H9 (cell line): ENCODE measurements at regions not wholly inside any gene's neighbourhood (a gene's known extent, or its start where the extent isn't known, plus 50 kb on each side); places are given as distances from the start of the nearest gene placed in this dataset.

ENCODE experiments used
- DNase-seq: peaks from one replicate; pipeline ENCODE4 v3.0.0-alpha.2; 2017
- H2AFZ ChIP-seq: one replicate; pipeline ENCODE4 v1.6.1; 2013; ENCODE audit warnings: mild to moderate bottlenecking, low read length, control low read depth, moderate library complexity
- H2AK5ac ChIP-seq: 2 replicates; pipeline ENCODE4 v1.6.1; 2013; ENCODE audit warnings: low read length, control low read depth, mixed read lengths; ENCODE audit not compliant: insufficient read length
- H2BK120ac ChIP-seq: one replicate; pipeline ENCODE4 v1.6.1; 2013; ENCODE audit warnings: low read depth, mild to moderate bottlenecking, low read length, control low read depth, inconsistent platforms; ENCODE audit not compliant: poor library complexity, severe bottlenecking
- H2BK12ac ChIP-seq: 2 replicates; pipeline ENCODE4 v1.6.1; 2013; ENCODE audit warnings: low read length, control low read depth, mixed read lengths, low read depth; ENCODE audit not compliant: insufficient read length
- H2BK15ac ChIP-seq: 2 replicates; pipeline ENCODE4 v1.6.1; 2013; ENCODE audit warnings: low read depth, low read length, control low read depth
- H2BK20ac ChIP-seq: one replicate; pipeline ENCODE4 v1.6.1; 2013; ENCODE audit warnings: low read depth, mild to moderate bottlenecking, low read length, control low read depth, inconsistent platforms; ENCODE audit not compliant: poor library complexity, severe bottlenecking
- H2BK5ac ChIP-seq: 2 replicates; pipeline ENCODE4 v1.6.1; 2013; ENCODE audit warnings: low read length, control low read depth, mixed read lengths; ENCODE audit not compliant: insufficient read length
- H3K14ac ChIP-seq: 2 replicates; pipeline ENCODE4 v1.6.1; 2013; ENCODE audit warnings: low read length, control low read depth; ENCODE audit not compliant: insufficient read depth
- H3K18ac ChIP-seq: 2 replicates; pipeline ENCODE4 v1.6.1; 2013; ENCODE audit warnings: low read depth, mild to moderate bottlenecking, mixed read lengths, low read length, control low read depth; ENCODE audit not compliant: insufficient read length
- H3K23ac ChIP-seq: 2 replicates; pipeline ENCODE4 v1.6.1; 2013; ENCODE audit warnings: low read length, control low read depth, mixed read lengths, low read depth; ENCODE audit not compliant: insufficient read length
- H3K23me2 ChIP-seq: 2 replicates; pipeline ENCODE4 v1.6.1; 2013; ENCODE audit warnings: low read depth, mild to moderate bottlenecking, mixed read lengths, low read length, control low read depth; ENCODE audit not compliant: insufficient read length, poor library complexity, severe bottlenecking
- H3K27ac ChIP-seq: 2 replicates; pipeline ENCODE4 v1.5.1; 2013; ENCODE audit warnings: low read length, control low read depth, mixed read lengths, low read depth; ENCODE audit not compliant: insufficient read length
- H3K27me3 ChIP-seq: 2 replicates; pipeline ENCODE4 v1.6.1; 2013; ENCODE audit warnings: low read length, control low read depth, inconsistent platforms; ENCODE audit not compliant: insufficient read depth
- H3K4ac ChIP-seq: 2 replicates; pipeline ENCODE4 v1.6.1; 2013; ENCODE audit warnings: low read depth, mild to moderate bottlenecking, control low read depth, inconsistent platforms, low read length, moderate library complexity
- H3K4me1 ChIP-seq: 2 replicates; pipeline ENCODE4 v1.6.1; 2013; ENCODE audit warnings: low read length, control low read depth, inconsistent platforms; ENCODE audit not compliant: insufficient read depth
- H3K4me2 ChIP-seq: 2 replicates; pipeline ENCODE4 v1.6.1; 2013; ENCODE audit warnings: low read length, control low read depth, mixed read lengths; ENCODE audit not compliant: insufficient read length, insufficient read depth
- H3K56ac ChIP-seq: 2 replicates; pipeline ENCODE4 v1.6.1; 2013; ENCODE audit warnings: low read depth, mild to moderate bottlenecking, mixed read lengths, low read length, control low read depth; ENCODE audit not compliant: insufficient read length
- H3K79me1 ChIP-seq: 2 replicates; pipeline ENCODE4 v1.6.1; 2013; ENCODE audit warnings: low read depth, mild to moderate bottlenecking, moderate library complexity, low read length, control low read depth, inconsistent platforms; ENCODE audit not compliant: insufficient read depth, poor library complexity, severe bottlenecking
- H3K79me2 ChIP-seq: 2 replicates; pipeline ENCODE4 v1.6.1; 2013; ENCODE audit warnings: low read length, control low read depth, inconsistent platforms; ENCODE audit not compliant: insufficient read depth
- H3K9ac ChIP-seq: 2 replicates; pipeline ENCODE4 v1.6.1; 2013; ENCODE audit warnings: low read length, control low read depth, mixed read lengths; ENCODE audit not compliant: insufficient read length; ENCODE audit errors: extremely low read depth
- H3K9me3 ChIP-seq: one replicate; pipeline ENCODE4 v1.6.1; 2013; ENCODE audit warnings: low read depth, low read length, inconsistent platforms; ENCODE audit not compliant: control insufficient read depth
- H3T11ph ChIP-seq: one replicate; pipeline ENCODE4 v1.6.1; 2013; ENCODE audit warnings: mild to moderate bottlenecking, low read length, control low read depth, inconsistent platforms
- H4K20me1 ChIP-seq: one replicate; pipeline ENCODE4 v1.6.1; 2013; ENCODE audit not compliant: control insufficient read depth, insufficient read length, insufficient read depth
- H4K5ac ChIP-seq: 2 replicates; pipeline ENCODE4 v1.6.1; 2013; ENCODE audit warnings: low read depth, mild to moderate bottlenecking, mixed read lengths, low read length, control low read depth; ENCODE audit not compliant: insufficient read length
- H4K8ac ChIP-seq: replicated peaks from 2 replicates; pipeline ENCODE4 v1.6.1; 2013; ENCODE audit warnings: low read length, control low read depth, mixed read lengths, low read depth; ENCODE audit not compliant: insufficient read length
- H4K91ac ChIP-seq: 2 replicates; pipeline ENCODE4 v1.6.1; 2013; ENCODE audit warnings: low read depth, mild to moderate bottlenecking, moderate library complexity, mixed read lengths, low read length, control low read depth; ENCODE audit not compliant: insufficient read length
- H3K27ac Mint-ChIP-seq, 3 experiments: 2 replicates in 2 of 3; 3 replicates in 1 of 3; pipeline ENCODE4 v1.8.0; 2020 to 2021; ENCODE audit warnings: mixed read lengths in 3 of 3, mild to moderate bottlenecking in 1 of 3, moderate library complexity in 1 of 3
- H3K27me3 Mint-ChIP-seq: 2 replicates; pipeline ENCODE4 v1.8.0; 2021; ENCODE audit warnings: low read depth, mild to moderate bottlenecking, moderate library complexity, mixed read lengths
- H3K36me3 Mint-ChIP-seq, 3 experiments: 2 replicates in 2 of 3; 3 replicates in 1 of 3; pipeline ENCODE4 v1.8.0; 2020 to 2021; ENCODE audit warnings: low read depth in 3 of 3, mixed read lengths in 3 of 3; ENCODE audit not compliant: insufficient read depth in 1 of 3
- H3K4me1 Mint-ChIP-seq, 2 experiments: 2 replicates each; pipeline ENCODE4 v1.8.0; 2020; ENCODE audit warnings: mixed read lengths in 2 of 2
- H3K4me3 Mint-ChIP-seq, 2 experiments: 2 replicates in 1 of 2; 3 replicates in 1 of 2; pipeline ENCODE4 v1.8.0; 2020 to 2021; ENCODE audit warnings: mild to moderate bottlenecking in 2 of 2, mixed read lengths in 2 of 2, moderate library complexity in 1 of 2
- H3K9me3 Mint-ChIP-seq, 2 experiments: 2 replicates in 1 of 2; 3 replicates in 1 of 2; pipeline ENCODE4 v1.8.0; 2020; ENCODE audit warnings: mild to moderate bottlenecking in 2 of 2, mixed read lengths in 2 of 2, moderate library complexity in 1 of 2
- CTCF ChIP-seq: fragments of 200-600 bp; sonication (generic); conservative IDR thresholded peaks from 3 replicates; pipeline ENCODE4 v1.8.0; 2021; ENCODE audit warnings: antibody characterized with exemption, mild to moderate bottlenecking
- WGBS: extraction: QIAGEN DNeasy Blood & Tissue Kit; methylation state at CpG from one replicate; pipeline ENCODE4 v1.1.7; 2013; ENCODE audit warnings: missing lambda C conversion rate, low lambda C conversion rate, mixed read lengths; ENCODE audit not compliant: insufficient read length; ENCODE audit errors: extremely low coverage; 5-methylcytosine and 5-hydroxymethylcytosine counted together

- no peaks in the 10 kb centered on the region for H4K20me1 ChIP-seq
- no peak overlapping the region for H3K14ac ChIP-seq
- H4K91ac ChIP-seq = no peak overlapping the region
- H3K4me3 Mint-ChIP-seq = no peak overlapping the region
- H3K27me3 Mint-ChIP-seq = no peaks in the 10 kb centered on the region
- no peak for DNase-seq
- no peak overlapping the region for H2BK120ac ChIP-seq
- no peak overlapping the region for H3K9ac ChIP-seq
- H2BK5ac ChIP-seq = no peak overlapping the region
- no peak overlapping the region for H3K56ac ChIP-seq
- H2BK12ac ChIP-seq = no peak overlapping the region
- H3K4me1 Mint-ChIP-seq = peaks cover 28 to 41% of the 10 kb centered on the region in 2 experiments
- H3K36me3 Mint-ChIP-seq = peaks cover 0 to 16% (median 6%) of the 10 kb centered on the region in 3 experiments; a peak in 5 of 7 replicates
- no peak overlapping the region for H3K4ac ChIP-seq
- H3K27ac ChIP-seq = no peak overlapping the region
- no peak overlapping the region for H2BK20ac ChIP-seq
- H3K9me3 ChIP-seq = no peaks in the 10 kb centered on the region
- H3K9me3 Mint-ChIP-seq = peaks cover 5 to 10% of the 10 kb centered on the region in 2 experiments; a peak in 2 of 5 replicates
- no peak overlapping the region for H3T11ph ChIP-seq
- H4K5ac ChIP-seq = no peak overlapping the region
- TF ChIP-seq CTCF = no peak
- peaks cover 7% of the 10 kb centered on the region; the same call in 1 of the 2 replicates for H3K4me1 ChIP-seq
- no peak overlapping the region for H3K23ac ChIP-seq
- H3K79me2 ChIP-seq = no peaks in the 10 kb centered on the region
- H2AK5ac ChIP-seq = no peak overlapping the region
- H3K18ac ChIP-seq = no peak overlapping the region
- no peak overlapping the region for H4K8ac ChIP-seq
- H2AFZ ChIP-seq = no peak overlapping the region
- no peaks in the 10 kb centered on the region for H3K23me2 ChIP-seq
- no peaks in the 10 kb centered on the region for H3K79me1 ChIP-seq
- WGBS = no CpG with 5 or more reads among the region's 4 CpGs
- H3K27me3 ChIP-seq = no peaks in the 10 kb centered on the region
- H3K4me2 ChIP-seq = no peak overlapping the region
- H2BK15ac ChIP-seq = no peak overlapping the region
- H3K27ac Mint-ChIP-seq = no peak overlapping the region
These were observed 589.9 kb upstream of the ADGRB3 start for GRCh38 chr6:68045193-68045592.
